D341Med (cell line): ENCODE measurements at regions not wholly inside any gene's neighbourhood (a gene's known extent, or its start where the extent isn't known, plus 50 kb on each side); places are given as distances from the start of the nearest gene placed in this dataset.

Experiments used
- DNase-seq: peaks from one replicate; pipeline ENCODE4 v3.0.0; 2012; ENCODE audit warnings: low spot score

DNA sequence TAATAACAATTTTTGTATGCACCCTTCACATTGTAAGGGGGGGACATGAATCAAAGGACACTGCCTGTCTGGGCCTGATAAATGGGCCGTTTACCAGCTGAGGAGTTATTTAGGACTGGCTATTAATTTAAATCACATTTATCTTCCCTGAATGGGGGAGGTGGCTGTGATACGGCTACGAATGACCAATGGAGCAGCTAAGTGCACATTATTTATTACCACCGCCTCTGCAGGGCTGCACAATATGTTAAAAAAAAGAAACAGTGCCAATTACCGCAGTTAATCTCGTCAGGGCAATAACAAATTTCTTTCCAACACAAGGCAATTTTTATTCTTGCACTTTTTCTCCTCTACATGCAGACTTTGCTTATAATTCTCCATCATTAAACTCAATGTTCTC lies 318.4 kb downstream of the IRX2 start:
- no peak for DNase-seq

DNA sequence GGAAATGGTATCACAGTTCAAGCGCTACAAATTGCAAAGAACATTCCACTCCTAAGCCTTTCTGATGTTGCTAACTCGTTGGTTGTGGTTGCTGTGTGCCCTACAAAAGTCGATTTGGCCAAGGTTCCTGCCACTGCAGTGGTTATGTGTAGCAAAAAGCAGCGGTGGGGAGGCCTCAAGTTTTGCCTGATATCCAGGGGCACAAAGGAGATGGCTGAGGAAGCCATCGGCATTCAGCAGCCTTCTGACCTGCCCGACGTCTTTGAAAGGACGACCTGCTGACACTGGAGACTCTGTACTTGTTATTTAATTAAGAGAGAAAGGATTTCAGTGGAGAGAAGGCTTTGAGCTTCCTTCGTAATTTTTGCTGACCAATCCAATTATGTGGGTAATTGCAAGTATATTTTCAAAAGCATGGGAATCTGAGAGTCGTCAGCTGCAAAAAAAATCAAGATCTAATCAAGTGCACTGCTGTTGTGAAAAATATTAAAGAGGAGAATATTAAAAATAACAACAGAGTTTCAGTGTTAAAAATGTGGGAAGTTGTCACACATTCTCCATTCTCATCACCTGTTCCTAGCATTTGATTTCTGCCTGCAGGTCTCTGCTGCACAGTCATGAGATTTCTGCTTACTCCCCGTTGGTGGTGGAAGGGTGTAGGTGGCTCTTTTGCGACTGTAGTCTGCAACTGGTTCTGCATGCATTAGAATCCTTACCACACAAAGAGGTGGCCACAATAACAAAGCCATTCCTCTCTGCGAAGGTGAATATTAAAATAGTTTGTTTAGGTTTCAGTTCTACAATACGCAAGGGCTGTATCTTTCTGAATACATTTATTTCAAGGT lies 319.2 kb downstream of the IRX2 start:
- no peak for DNase-seq

DNA sequence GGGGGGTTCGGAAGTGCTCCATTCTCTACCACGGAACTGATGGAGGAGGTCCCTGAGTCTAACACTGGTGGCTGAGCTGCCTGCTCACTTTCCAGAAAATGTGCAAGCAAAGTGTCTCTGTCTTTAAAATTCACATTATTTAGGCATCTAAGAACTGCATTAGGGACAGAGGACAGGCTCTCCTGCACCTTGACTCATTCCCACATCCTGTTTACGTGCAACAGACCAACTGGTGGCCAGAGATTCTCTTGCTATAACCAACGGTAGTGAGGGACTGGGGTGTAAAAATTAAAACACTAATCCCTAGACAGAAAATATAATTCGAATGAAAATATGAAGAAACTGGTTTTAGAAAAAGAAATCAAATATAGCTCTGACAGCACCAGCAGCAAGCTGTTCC lies 320.9 kb downstream of the IRX2 start:
- no peak for DNase-seq

DNA sequence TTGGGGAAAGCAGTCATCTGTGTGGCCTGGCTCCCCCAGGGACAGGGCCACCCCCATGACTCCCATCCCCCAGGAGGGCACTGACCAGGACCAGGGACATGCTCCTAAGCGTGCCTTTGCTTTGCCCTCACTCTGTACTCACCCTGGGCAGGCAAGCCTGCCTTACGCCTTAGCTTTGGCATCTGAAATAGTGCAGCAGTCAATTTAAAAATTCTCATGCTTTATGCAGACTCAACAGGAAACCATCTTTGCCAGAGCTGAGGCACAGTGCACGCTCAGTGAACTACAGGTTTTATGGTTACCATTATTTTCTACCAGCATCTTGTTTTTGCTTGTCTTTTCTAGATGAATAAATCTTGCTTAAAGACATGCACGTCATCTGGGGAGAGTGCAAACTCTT lies 323.5 kb downstream of the IRX2 start:
- no peak for DNase-seq

DNA sequence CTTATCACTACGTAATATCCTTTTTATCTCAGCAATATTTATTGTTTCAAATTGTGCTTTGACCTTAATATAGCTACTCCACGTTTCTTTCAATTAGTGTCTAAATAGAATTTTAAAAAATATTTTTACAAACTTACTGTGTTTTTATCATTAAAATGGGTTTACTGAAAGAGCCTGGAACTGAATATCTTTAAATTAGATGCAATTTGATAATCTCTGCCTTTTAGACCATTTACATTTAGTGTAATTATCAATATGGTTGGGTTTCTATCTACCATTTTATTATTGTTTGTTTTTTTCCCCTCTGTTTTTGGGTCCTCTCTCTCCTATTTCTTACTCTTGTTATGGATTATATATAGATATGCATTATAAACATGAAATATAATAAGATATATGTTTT lies 327.8 kb downstream of the IRX2 start:
- DNase-seq: no peak

DNA sequence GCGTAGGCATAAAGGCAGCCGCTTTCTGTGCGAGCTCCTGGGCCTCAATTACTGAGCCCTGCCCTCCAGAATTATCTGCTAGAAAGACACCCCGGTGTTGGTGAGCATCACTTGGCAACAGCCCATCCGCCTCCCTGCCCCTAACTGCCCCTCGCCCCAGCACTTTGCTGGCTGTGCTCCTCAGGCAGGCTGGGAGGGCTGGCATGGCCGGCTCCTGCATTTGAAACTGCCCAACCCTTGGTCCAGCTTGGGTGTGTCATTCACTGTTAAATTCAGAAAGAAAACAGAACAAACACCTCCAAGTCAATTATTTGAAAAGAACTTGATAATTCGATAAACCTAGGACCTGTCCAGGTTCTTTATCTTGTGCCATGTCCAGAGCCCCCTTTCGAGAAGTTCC lies 334.2 kb downstream of the IRX2 start:
- no peak for DNase-seq

DNA sequence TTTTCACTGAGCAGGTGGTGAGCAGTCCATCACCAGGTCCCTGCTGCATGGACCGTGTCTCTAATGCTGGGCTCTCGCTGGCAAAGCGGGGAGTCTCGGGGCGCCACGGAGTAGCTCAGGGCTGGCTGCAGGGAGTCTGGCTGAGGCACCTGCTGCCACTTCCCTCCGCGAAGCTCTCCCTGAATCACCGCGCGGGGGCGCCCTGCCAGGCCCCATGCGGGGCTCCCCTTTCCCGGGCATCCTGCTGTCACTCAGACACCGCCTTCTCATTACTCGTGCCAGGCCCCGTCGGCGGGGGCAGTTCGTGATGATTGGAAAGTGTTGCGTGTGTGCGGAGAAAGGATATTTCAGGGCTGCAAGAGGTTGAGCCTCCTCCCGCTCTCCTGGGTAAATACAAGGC lies 335.8 kb downstream of the IRX2 start:
- no peak for DNase-seq

DNA sequence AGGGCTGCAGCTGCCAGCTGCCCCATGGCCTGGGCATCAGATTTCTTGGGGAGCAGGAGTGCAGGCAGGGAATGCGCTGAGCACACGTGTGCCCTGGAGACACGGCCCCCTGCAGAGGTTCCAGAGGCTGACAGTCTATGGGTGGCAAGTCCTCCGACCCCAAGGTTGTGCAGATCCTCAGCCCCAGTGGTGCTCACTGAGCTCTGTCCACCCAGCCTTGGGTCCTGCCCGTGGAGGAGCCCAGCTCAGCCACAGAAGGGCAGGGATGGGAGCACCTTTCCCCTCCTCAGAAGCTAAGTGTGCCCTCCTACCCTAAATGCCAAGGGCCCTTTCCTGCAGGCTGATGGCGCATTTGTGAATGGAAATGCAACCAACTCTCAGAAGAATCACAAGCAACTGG lies 341.0 kb downstream of the IRX2 start:
- no peak for DNase-seq

DNA sequence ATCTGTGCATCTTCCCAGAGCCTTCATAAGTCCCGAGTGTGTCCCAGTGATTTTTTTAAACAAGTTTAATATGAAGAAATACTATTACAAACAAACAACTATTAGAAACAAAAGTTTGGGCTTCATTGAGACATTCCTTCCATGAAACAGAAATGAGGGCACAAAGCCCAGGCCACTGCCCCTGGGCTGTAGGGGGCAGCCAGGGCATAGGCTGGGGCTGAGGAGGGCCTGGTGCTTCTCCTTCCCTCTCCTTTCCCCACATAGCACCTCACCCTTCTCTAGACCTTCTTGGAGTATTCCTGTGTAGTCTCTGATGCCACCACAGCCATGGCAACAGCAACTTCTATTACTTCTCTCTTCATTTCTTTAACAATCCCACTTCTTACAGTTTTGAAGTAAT lies 348.2 kb downstream of the IRX2 start:
- DNase-seq: no peak

DNA sequence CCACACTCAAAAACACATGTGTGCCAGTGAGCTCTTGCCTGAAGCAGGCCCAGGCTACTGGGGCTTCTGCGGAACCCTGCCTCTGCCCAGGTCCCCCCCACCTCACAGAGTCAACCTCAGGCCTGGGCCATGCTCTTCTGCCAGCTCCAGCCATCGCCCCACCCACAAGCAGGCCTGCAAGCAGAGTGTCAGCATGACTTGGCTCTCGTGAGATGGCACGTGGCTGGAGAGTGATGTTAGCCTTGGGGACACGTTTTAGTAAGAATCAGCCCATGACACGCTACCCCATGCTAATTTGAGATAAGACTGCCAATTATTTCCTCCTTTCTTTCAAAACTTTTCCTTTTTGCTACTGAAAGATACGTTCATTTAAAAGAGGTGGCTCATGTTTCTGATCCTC lies 351.7 kb downstream of the IRX2 start:
- DNase-seq: no peak

DNA sequence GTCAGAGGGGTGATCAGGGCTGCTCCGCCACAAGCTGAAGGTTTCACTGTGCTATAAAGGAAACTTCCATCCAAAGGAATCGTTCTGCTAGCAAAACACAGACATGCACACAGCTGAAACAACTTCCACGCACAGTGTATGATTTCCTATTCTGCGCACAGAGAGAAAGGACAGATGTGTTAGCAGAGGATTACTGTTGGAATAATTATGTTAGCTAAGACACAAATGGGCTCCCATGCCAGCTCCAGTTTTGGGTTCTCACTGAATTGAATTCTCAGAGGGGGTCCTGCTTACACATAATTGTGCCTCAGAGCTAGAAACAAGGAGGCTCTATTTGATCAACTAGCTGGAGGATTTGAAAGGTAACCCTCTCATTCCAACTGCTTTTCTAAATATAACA lies 352.4 kb downstream of the IRX2 start:
- DNase-seq: no peak

DNA sequence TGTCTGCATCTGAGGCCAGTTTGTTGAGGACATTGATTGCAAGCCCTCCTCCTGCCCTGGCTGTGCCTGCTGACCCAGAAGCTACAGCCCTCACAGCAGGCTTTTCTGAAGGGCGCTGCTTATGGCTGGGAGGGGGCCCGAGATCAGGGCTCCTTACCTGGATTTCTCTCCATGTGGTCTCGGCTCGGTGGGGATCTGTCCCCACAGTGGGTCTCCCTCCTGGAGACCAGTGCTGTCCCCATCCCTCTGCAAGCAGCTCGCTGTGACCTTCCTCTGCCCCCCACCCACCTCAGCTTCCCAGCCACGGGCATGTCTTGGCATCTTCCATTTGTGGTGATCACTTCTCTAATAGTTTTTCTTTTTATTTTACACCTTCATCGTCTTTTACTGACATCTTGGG lies 357.9 kb downstream of the IRX2 start:
- DNase-seq: no peak

DNA sequence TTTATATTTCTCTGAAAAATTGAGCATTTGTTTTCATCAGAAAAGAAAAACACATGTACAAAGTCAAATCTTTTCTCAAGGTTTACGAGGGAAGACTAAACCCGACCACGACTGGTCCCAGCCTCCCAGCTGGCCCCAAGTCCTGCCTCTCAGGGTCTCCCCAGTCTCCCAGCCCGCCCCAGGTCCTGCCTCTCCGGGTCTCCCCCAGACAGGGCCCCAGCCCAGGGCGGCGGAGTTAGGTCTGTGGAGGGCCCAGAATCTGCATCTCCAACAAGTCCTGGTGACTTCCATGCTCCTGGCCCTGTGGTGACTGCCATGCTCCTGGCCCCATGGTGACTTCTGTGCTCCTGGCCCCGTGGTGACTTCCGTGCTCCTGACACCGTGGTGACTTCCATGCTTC lies 359.9 kb downstream of the IRX2 start:
- DNase-seq: no peak

DNA sequence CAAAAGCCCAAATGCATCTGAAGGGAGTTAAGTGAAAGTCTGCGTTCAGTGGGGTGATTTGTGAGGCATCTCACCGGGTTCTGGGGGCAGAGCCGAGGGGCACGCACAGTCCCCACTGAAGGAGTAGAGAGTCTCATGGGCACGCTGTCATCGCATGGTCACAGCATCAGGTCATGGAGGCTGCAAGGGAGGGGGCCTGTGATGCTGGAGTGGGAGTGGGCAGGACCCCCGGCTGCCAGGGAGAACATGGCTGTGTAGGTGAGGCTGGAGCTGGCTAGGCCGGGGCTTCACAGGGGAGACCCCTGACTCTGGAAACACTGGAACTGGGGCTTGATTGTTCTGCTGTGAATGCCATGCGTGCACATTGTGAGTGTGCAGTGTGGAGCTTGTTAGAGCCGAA lies 360.5 kb downstream of the IRX2 start:
- no peak for DNase-seq

DNA sequence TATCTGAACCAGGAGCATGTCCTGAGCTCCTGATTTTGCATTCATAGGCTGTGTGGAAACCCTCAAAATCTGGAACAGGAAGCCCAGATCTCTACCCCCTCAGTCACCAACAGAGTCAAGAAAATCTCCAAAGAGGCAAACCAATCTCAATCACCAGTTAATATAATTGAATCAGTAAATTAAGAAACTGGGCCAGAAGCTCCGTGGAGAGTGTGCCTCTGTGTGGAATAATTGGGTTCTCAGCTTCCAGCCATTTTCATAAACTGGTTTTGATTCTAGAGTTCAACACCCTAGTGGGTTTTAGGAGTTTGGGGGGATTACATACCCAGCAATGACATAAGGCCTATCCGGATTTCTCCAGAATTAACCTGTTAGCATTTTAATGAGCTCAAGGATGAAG lies 362.9 kb downstream of the IRX2 start:
- DNase-seq: no peak

DNA sequence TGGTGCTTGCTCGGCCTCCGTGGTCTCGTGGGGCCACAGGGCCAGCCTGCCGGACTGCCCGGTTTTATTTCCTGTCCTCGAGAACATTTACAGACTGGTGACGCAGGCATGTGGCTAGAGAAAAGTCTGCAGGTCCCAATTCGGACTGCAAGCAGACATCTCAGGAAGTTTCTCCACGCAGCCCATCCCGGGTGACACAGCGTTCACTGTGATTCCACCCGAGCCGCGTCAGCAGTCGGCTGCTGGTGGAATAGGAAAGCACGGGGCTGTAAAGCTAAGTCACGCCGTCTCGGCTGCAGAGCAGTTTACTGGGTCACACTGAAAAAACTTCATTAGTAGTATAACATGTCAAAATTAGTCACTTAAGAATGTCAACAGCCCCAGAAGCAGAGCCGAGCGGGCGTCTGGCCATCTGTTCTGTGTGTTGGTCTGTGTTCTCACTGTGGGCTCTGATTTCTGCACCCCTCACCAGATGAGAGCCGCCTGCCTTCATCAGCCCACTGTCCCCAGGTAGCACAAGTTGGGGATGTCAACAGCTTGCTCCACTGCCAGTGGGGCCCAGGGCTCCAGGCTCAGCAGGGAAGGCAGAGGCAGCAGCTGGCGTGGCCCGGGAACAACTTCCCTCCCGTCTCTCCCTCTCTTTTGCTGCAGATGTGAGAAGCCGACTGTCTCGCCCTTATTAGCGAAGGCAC lies 363.7 kb downstream of the IRX2 start:
- DNase-seq: no peak

DNA sequence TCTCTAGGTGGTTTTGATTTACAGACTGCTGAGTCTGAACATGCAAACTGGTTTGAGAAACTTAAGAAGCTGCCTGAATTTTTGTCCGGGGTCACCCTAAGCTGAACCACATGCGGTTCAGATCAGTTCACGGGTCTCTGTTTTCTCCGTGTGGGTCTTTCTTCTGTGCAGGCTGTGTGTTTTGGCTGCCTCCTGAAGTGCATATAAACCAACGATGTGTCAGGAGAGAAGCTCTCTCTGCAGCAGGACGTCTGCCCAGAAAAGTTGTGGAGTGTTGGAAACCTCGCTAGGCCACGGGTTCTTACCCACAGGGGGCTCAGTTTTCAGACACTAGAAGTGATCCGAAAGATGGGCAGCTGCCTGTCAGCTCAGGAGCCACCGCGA lies 364.2 kb downstream of the IRX2 start:
- no peak for DNase-seq

DNA sequence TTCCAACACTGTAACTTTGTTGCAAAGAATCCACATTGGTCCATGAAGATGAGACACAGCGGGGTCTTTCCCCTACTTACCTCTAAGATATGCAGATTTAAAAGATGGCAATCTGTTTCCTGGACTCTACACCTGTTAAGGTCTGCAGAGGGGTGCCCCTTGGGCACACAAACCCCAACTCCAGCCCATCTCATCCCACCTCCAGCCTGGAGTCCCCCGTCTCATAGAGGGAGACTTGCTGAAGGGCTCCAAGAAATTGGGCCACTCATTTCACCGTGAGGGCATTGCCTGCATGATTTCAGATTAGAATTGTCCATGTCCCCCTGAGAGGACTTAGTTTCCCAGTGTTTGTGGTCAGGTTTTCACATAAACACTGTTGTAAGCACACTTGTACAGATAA lies 365.7 kb downstream of the IRX2 start:
- DNase-seq: no peak

DNA sequence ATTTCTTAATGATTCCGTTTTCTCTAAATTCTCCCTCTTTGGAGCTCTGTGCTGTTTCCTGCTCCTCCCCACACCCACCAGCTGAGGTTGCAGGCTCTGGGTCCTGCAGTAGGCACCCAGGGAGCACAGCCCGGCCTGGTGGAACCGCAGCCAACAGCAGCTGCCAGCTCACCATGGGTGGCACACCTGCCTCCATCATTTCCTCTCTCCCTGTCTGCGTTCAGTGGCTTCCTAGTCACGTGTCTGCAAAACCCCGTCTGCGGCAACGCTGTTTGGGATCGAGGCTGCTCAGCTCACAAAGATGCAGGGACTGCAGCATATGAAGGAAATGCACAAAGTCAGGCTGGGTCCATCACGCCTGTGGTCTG lies 367.8 kb downstream of the IRX2 start:
- no peak for DNase-seq

DNA sequence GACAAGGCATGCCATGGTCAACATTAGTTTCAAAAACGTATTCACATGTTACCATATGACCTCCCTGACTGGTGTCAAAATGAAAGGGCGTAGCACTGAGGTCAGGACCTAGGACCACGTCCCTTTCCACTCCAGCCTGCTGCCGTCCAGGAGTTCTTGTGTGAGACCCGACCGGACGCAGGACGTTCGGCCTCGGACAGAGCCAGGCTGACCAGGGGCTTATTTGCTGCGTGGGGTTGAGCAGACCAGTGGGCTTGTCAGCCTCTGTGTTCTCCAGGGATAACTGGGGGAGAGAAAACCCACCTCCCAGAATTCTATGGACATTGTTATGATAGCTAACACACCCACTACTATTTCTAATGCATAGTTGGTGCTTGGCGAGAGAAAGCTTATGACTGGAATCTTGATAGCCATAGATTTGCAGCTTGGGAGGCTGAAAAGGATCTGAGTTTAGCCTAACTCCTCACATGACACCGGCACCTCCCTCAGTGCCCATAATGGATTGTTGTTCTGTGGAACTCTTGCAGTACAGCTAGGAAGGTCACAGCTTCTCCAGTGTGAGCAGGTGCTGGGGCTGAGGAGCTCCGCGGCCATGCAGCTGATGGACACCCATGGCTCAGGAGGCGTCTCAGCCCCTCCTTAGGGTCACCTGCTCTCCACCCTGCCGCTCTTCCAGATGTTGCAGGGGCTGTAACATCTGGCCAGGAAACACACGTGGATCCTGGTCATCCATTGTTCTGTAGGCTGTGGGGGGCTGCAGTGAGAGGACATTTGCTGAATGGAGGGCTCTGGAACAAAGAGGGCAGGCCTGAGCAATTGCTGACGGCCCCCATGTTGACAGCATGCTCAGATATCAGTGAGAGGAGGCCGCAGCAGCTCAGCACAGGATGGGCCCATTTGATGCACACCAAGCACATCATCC lies 368.4 kb downstream of the IRX2 start:
- no peak for DNase-seq

DNA sequence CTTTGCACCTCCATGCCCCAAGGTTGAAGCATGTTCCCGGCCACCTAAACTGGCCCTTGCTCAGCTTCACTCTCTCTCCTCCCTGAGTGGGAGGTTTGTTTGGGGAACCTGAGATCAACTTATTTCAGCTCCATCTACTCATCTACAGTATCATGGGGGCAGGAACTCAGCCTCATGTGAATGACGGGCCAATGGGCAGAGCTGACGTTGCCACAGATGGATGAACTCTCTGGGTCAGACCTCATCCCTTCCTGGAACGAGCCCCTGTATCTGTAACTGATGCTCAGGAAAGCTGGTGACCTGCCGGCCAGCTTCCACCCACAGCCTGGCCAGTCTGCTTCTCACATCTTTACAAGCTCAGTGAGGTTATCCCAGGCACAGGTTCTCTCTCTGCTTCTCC lies 369.6 kb downstream of the IRX2 start:
- DNase-seq: no peak

DNA sequence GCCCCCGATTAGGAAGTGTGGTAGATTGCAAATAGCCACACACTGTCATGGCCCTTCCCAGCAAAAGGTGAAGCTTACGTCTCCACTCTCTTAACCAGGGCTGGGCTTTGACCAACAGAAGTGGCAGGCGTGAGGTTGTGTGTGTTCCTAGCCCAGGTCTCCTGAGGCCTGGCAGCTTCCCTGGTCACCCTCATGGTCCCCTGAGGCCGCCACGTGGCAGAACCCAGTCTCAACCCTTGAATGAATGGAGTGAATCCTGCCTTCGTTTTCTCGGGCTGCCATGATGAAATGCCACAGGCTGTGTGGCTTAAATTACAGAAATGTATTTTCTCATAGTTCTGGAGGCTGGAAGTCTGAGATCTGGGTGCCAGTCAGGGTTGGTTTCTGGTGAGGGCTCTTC lies 370.4 kb downstream of the IRX2 start:
- DNase-seq: no peak

DNA sequence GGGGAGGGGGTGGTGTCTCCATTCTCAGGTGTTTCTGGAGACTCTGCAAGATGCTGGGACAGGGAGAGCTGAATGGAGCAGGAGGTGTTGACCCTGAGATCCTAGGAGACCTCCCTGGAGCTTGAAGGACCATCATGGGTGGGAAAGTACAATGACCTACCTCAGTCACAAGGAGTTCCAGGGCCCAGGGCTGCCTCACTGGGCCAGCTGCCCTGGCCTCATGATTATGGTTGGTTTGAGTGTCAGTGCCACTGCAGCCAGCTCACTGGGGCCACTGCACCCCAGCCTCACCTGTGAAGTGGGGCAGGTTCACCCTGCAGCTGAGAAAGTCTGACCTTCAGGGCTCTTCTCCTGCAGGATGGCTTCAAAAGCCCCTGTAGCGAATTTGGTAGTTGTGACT lies 372.5 kb downstream of the IRX2 start:
- DNase-seq: no peak
